ENCODE measurements at regions not wholly inside any gene's neighbourhood (a gene's known extent, or its start where the extent isn't known, plus 50 kb on each side); places are given as distances from the start of the nearest gene placed in this dataset.

- no peak for DNase-seq (ENCODE audit: low spot score)
- FAIRE-seq: no peak
Observed at GRCh38 chr16:86862595-86863280, 284.4 kb downstream of the FOXL1 start.

- DNase-seq (ENCODE audit: low spot score) (no peak), FAIRE-seq (no peak)
Observed at GRCh38 chr16:86863609-86864008, 285.3 kb downstream of the FOXL1 start.

DNA sequence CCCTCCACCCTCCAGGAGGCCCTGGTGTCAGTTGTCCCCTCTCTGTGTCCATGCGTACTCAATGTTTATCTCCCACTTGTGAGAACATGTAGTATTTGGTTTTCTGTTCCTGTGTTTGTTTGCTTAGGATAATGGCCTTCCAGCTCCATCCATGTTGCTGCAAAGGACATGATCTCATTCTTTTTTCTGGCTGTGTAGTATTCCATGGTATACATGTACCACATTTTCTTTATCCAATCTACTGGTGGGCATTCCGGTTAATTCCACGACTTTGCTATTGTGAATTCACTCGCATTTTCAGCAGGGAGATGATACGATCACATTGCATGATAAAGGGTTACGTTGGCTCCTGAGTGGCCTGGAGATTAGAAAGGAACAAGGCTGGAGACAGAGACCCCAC is 286.2 kb downstream of the FOXL1 start:
- DNase-seq (ENCODE audit: low spot score) (no peak), FAIRE-seq (no peak)

DNA sequence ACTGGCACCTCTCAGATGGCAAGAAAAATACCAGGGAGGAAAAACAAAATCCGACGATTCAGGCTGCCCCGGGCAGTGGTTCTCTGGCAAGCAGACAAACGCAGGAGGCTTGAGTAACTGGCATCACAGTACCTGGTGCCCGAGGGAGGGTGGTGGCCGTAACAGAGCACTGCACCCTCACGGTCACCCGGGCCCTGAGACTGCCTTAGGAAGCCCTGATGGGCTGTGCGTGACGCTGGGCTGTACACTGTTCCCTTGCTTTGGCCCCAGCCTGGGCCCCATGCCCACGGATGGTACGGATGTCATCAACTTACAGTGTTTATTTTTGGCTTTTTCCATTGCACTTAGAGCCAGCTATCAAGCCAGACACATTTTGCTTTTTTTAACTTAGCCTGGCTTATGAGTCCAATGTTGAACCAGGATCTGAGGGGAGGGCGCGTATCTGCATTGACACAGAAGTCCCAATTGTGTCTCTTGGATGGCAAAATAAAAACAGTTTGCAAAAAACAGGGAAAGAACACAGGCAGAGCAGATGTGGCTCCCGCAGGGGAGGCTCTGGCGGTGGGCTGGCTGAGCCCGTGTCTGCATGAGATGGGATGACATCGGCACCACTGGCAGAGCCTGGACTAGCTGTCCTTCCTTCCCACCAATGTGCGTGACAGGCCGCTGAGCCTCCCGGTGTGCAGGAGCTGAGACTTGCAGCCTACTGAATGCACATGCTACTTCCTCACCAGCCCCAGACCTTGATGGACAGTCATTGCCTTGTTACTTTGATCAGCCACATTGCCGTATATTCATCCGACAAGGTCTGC is 287.7 kb downstream of the FOXL1 start:
- DNase-seq (ENCODE audit: low spot score) (no peak), FAIRE-seq (no peak)

GRCh38 chr16:86866986-86867722 is 288.8 kb downstream of the FOXL1 start:
- no peak for FAIRE-seq

DNA sequence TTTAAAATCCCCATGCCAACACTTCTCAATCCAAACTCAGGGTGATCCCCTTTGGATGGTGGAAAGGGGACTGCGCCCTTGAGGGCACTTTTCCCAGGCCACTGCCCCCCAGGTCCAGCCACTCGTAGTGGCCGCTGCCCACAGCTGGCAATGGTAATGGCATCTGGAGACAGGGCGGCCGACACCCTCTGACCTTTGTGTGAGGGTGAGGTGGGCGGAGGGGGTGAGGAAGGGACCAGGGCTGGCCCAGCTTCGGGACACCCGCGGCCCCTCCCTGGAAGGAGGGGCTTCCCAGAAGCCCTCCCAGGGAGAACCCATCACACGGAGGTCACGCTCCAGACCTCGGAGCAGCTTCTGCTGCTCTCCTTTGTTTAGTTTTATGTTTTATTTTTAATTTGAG is 289.7 kb downstream of the FOXL1 start:
- no peak for FAIRE-seq
- no peak for DNase-seq (ENCODE audit: low spot score)

More at GRCh38 chr16:86866986-86867722, 288.8 kb downstream of the FOXL1 start:
- DNase-seq (ENCODE audit: low spot score): no peak

- FAIRE-seq (no peak), DNase-seq (ENCODE audit: low spot score) (no peak)
Observed at GRCh38 chr16:86868786-86869185, 290.4 kb downstream of the FOXL1 start.

DNA sequence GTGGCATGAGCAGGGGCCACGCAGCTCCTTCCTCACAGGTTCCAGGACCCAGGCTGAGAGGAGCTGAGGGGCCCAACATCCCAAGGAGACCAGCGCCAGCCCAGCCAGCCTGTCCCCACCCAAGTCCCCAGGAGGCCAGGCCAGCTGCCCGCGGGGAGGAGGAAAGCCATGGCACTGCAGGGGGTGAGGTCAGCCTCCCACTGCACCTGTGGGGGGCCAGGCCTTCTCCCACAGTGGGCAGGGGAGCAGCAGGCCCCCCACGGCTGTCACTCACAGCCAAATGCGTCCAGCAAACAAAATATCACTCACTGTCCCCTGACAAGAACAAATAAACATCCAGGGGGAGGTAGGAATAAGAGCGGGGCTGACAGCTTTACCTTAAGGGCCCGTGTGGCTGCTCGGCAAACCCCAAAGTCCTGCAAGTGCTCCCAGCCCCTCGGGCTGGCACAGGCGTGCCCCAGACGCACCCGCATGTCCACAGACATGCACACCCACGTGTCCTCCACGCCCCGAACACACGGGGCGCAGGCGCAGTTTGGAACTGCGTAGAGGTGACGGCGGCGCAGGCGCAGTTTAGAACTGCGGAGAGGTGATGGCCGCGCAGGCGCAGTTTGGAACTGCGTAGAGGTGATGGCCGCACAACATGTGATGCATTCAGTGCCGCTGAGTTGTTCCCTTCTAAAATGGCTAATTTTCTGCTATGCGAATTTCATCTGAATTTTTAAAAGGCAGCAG is 291.1 kb downstream of the FOXL1 start:
- no peak for DNase-seq (ENCODE audit: low spot score)
- FAIRE-seq: no peak

GRCh38 chr16:86870380-86870779 is 292.0 kb downstream of the FOXL1 start:
- DNase-seq (ENCODE audit: low spot score): no peak
- FAIRE-seq: no peak

DNA sequence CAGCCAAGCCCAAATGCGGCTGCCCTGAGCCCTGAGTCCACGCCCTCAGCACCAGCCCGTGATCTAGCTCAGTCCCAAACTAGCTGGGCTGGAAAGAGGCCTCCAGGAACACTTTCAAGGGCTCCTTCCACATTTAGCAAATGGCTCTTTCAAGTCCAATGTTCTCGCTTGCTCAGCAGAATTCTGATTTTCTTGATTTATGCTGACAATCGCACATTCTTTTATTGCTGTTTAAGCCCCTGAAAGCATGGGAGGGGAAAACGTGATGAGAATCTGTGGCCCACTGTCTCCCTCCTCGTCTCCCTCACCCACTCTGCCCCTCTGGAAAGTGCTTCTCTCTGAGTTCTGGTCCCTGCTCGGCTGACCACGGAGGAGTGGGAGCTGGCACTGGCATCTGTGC is 293.8 kb downstream of the FOXL1 start:
- FAIRE-seq (no peak), DNase-seq (ENCODE audit: low spot score) (no peak)

GRCh38 chr16:86872833-86873232 is 294.5 kb downstream of the FOXL1 start:
- DNase-seq (ENCODE audit: low spot score) (no peak), FAIRE-seq (no peak)

GRCh38 chr16:86874141-86874540 is 295.8 kb downstream of the FOXL1 start:
- no peak for DNase-seq (ENCODE audit: low spot score)
- FAIRE-seq: no peak

DNA sequence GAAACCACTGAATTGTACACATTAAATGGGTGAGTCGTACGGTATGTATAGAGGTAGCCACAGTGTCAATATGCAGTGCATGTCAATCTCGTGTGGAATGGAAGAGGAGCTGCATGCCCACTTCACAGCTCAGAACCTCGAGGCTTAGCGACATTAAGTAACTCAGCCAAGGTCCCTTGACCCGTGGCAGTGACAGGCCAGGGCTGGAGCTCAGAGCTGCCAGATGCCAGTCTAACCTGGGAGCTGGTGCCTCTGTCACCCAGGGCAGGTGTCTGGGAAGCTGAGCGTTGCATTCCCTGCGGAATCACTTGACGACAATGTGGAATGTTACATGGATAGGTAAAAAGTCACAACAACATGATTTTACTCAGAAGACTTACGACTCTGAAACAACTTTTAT is 298.1 kb downstream of the FOXL1 start:
- FAIRE-seq (no peak), DNase-seq (ENCODE audit: low spot score) (no peak)

DNA sequence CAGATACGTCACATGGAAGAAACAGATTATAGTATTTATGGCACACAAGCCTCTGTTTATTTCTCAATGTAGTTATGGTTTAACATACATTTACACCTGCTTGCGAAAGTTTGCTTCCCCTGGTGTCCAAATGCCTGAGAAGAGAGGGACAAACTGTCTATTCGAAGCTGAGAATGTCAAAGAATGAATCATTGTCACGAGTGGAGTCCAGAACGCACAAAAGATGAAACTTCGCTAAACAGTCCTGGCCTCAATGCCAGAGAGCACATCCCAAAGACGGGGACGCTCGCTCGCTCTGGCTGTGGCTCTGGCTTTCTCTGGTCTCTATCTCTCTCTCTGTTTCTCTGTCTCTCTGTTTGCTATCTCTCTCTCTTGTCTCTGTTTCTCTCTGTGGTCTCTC is 298.8 kb downstream of the FOXL1 start:
- DNase-seq (ENCODE audit: low spot score): no peak
- FAIRE-seq: no peak

- FAIRE-seq: no peak
Observed at GRCh38 chr16:86877835-86878234, 299.5 kb downstream of the FOXL1 start.

DNA sequence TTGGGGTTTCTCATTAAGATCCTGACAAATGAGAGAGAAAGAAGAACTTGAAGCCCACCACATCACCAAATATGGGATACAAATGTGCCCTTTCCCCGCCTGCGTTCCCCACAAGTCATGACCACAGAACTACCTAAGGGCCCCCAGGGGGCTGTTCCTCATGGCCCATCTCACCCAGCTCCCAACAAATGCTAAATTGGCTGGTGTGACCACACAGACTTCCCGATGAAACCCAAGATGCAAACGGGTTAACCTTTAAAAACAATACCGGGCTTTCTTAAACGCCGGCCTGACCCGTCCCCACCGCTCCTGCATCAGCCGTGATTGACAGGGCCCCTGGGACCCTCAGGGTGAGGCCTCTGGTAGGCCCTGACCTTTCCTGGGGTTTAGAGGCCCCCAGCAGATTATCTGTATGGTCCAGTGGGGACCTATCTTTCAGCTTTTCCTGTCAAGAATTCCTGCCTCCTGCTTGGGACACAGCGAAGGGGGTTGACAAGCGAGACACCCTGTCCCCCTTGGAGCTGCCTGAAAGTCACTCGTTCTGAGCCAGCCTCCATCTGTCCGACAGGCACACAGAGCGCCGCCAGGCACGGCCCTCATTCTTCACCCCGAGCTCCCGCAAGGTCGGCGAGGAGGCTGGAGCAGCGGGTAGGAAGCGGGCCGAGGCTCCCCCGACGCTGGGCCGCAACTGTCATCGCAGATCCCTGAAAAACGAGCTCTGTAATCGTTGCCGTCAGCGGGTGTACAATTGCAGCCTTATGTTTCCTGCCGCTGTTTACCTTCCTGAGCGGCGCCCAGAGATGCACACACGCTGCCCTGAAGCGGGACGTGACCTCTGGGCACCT is 300.1 kb downstream of the FOXL1 start:
- FAIRE-seq: no peak
- DNase-seq (ENCODE audit: low spot score): no peak

More at GRCh38 chr16:86877835-86878234, 299.5 kb downstream of the FOXL1 start:
- no peak for DNase-seq (ENCODE audit: low spot score)

DNA sequence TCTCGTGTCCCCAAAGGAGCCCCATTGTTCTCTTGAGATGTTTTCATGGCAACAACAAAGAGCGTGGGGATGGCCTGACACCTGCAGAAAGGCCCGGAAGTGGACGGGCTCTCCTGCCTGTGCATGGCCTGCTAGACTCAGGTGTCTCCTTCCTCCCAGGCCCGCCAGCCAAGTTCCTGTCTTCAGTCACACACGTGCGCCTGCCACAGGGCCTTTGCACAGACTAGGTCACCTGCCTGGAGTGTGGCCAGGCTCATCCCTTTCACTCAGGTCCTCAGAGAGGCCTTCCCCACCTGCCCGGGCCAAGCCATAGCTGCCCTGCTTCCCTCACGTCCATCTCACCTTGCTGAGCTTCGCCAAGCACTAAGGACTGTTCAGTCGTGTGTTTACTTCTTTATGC is 300.9 kb downstream of the FOXL1 start:
- DNase-seq (ENCODE audit: low spot score) (no peak), FAIRE-seq (no peak)

DNA sequence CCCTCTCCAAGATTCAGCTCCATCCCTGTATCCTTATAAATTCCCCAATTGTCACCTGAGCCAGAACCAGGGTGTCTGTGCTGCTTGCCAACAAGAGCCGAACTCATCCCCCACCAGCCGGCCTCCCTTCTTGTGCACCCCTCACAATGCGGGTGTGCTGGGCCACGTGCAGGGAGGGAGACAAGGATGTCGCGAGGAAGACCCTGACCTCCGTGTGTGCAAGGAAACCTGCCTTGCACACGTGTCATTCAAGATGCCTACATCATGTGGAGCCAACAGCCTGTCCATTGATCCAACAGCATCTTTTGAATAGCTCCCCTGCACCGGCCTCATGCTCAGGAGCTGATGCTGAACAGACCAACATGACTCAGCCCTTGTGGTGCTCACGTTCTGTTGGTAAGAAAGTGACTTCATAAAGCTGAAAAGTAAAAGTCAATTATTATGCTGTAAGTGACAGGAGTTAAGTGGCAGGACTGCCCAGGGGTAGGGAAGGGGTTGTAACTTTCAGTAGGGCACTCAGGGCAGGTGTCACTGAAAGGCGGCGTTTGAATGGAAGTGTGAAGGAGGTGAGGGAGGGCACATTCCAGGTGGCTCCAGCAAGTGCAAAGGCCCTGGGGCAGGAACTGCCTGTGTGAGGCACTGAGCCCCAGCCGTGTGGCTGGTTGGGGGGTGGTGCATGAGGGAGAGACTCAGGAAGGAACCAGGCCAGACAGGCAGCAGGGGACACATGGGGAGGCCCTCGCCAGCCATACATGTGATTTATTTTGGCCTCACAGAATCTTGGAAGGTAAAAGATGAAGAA is 302.2 kb downstream of the FOXL1 start:
- no peak for DNase-seq (ENCODE audit: low spot score)
- FAIRE-seq: no peak

- no peak for FAIRE-seq
- no peak for DNase-seq (ENCODE audit: low spot score)
Observed at GRCh38 chr16:86881118-86881510, 302.8 kb downstream of the FOXL1 start.

- DNase-seq (ENCODE audit: low spot score): no peak
- FAIRE-seq: no peak
Observed at GRCh38 chr16:86881861-86882273, 303.5 kb downstream of the FOXL1 start.
